NB4 (cell line): ENCODE measurements at regions not wholly inside any gene's neighbourhood (a gene's known extent, or its start where the extent isn't known, plus 50 kb on each side); places are given as distances from the start of the nearest gene placed in this dataset.

Source experiments
- POLR2A ChIP-seq: IDR thresholded peaks from 2 replicates; pipeline ENCODE4 v1.6.1; 2011; ENCODE audit warnings: mild to moderate bottlenecking; ENCODE audit not compliant: insufficient read length; ENCODE audit errors: extremely low read depth
- TF ChIP-seq, protein P1 (sequence below): IDR thresholded peaks from one replicate; pipeline ENCODE4 v1.5.1; 2012; ENCODE audit warnings: low read depth, low read length
- TF ChIP-seq, protein P2 (sequence below): IDR thresholded peaks from 2 replicates; pipeline ENCODE4 v1.6.1; 2011; ENCODE audit warnings: low read depth, low read length

DNA sequence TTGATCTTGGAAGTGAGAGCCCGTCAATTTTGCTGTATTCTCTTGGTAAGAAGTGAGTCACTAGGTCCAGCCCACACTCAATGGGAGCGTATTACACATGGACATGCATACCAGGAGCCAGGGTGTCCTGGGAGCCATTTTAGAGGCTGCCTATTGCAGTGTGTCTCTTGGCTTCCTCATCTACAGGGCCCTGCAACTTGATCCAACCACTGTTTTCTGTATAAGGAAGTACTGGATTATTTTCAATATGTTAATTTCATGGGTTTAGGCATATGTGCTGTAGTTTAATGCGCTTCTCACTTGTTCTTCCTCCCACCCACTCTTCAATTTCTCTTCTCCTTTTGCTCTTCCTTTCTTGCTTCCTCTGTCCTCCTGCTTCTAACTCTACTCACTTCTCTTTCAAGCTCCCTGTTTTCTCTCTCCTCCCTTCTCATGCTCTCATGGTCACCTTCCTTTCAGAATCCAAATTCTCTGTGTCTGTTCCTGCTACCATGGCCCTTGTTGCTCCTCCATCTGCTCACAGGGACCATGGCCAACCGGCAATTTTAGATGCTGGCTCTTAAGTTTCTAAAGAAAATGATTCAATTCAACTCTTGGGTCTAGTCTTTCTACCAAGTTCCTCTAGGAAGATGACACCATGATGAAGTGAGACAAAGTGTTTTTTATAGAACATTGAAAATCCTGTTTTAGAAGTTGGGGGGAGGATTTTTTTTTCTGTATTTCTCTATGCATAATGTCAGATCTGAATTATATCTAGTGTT is 152.0 kb upstream of the ZEB2 start:
- TF ChIP-seq, protein P1, sequence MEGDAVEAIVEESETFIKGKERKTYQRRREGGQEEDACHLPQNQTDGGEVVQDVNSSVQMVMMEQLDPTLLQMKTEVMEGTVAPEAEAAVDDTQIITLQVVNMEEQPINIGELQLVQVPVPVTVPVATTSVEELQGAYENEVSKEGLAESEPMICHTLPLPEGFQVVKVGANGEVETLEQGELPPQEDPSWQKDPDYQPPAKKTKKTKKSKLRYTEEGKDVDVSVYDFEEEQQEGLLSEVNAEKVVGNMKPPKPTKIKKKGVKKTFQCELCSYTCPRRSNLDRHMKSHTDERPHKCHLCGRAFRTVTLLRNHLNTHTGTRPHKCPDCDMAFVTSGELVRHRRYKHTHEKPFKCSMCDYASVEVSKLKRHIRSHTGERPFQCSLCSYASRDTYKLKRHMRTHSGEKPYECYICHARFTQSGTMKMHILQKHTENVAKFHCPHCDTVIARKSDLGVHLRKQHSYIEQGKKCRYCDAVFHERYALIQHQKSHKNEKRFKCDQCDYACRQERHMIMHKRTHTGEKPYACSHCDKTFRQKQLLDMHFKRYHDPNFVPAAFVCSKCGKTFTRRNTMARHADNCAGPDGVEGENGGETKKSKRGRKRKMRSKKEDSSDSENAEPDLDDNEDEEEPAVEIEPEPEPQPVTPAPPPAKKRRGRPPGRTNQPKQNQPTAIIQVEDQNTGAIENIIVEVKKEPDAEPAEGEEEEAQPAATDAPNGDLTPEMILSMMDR = no peak
- TF ChIP-seq POLR2A = no peak
- TF ChIP-seq, protein P2, sequence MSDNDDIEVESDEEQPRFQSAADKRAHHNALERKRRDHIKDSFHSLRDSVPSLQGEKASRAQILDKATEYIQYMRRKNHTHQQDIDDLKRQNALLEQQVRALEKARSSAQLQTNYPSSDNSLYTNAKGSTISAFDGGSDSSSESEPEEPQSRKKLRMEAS = no peak
